HG03520 (cell line): ENCODE measurements at regions not wholly inside any gene's neighbourhood (a gene's known extent, or its start where the extent isn't known, plus 50 kb on each side); places are given as distances from the start of the nearest gene placed in this dataset.
"Not testable (repeated sequence)": the region's sequence is repeated elsewhere in the genome, so short reads cannot be mapped to it uniquely, and the experiment has no call there.

Source experiments
- ATAC-seq: cut with Tn5 transposase; IDR thresholded peaks from one replicate; pipeline ENCODE4 v1.9.1; 2021; ENCODE audit warnings: mild to moderate bottlenecking, moderate library complexity; ENCODE audit not compliant: unreplicated experiment

DNA sequence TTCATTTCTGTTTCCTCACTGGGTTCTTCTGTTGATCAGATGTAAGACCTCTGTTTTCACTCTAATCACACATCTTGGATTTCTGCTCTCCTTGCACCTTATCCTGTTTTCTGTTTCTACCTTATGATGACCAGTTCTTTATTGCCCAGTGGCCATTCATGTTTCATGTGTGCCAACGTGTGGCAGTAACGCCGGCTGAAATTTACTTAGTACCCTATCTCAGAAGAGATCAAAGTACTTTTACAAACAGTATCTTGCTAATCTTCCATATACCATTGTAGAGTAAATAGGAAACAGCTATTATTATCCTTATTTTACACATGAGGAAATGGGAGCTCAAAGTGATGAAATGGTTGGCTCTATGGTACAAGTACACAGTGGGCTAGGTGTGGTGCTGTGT, 74.0 kb downstream of the GATA3 start:
- no peak for ATAC-seq

DNA sequence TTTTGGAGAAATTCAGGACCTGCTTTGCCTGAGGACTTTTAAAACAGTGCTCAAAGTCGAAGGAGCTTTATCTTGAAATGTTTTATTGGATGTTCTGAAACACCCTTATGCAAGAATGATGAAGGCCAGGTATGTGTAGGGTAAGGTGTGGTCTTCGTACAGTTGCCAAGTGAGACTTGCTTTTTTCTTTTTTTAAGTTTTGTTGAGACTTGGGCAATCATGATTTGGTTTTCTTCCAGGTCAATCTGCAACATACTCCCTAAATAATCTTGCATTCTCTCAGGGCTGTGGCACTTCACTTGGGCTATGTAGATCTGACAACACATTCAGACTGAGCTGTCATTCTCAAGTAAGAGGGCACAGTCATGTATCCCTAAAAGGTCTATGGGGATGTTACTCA, 75.0 kb downstream of the GATA3 start:
- no peak for ATAC-seq

DNA sequence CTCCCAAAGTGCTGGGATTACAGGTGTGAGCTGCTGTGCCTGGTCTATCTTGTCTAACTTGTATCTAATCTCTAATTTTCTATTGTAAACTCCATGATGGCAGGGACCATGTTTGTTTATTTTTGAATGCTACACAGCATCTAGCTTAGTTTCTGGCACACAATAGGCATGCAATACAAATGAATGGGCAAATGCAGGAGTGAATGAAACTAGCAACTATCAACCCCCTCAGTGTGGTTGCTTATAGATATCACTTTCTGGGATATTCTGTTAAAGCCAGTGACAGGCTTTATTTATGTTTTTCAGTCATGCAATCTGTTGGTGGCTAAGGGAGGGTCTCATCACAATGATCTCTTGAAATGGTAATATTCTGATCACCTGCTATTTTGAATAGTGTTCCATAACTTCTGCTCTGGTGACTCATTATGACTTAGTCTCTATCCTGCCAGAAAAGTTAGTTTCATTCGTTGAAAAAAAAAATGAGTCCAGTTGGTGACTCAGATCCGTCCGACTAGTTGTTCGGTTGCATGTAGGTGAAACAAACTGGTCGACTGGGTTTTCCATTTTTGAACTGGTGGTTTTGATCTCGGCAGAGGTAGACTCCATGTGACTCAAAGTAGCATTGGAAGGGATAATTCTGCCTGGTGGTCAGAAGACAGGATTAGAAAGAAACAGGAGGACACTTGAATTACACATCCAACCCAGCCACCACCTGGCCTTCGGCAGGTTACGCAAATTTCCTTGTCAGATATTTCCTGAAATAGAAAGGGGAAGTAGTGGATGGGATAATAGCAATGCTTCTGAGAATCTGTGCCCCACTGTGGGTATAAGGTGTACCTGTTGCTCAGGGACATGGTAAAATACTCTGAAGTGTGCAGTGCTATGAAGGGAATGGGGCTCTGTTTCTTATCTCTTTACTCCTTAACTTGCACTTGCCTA, 76.8 kb downstream of the GATA3 start:
- peak; percentile 73 for ATAC-seq

DNA sequence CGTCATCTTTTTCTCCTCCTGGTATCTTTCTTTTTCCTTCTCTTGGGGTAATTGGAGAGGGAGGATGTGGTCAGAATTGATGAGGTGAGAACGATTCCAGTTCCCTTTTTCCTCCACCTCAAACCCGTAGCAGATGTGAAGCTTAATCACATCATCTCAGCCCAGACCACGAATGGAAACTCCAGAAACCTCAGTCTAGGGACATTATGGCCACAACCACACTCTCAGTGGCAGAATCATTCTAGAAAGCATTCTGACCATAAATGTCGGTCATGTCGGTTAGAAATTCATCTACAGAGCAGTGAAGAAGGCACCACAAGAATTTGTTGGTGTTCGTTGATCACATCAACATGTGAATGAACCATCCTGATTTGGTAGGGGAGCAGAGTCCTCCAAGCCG, 78.7 kb downstream of the GATA3 start:
- peak; percentile 43 for ATAC-seq

DNA sequence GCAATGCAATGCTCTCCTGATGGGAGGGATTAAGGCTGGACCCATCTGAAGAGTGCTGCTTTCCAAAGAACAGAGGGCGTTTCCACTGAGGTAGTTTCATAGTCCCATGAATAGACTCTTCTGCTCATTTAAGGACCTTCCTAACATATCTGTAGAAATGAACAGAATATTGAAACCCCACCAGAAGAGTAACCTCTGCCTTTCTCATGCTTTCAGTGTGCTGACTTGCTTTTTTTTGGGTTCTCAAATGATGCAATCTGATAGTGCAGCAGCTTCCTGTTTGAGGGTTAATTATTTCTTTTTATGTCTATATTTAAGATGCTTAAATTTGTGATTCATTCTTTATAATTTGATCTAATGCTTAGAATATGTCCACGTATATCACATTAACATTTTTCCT, 82.2 kb downstream of the GATA3 start:
- ATAC-seq: no peak

DNA sequence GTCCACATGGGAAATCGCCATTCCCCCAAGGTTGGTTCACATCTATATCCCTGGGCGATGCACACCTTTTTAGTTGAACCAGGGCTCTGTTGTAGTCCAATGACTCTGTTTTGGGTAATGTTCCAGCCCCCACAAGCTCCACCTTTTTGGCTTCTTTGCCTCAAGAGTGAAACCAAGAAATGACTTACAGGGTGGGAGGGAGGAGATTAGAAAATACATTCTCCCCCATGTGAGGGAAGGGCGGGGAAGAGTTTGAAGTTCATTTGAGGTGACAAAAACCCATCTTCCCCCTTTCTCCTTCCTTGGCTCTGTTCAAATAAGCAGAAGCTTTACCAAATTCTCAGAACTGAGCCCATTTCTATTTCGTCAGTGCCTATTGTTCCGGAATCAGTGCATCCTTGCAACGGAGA, 82.8 kb downstream of the GATA3 start:
- ATAC-seq: no peak

DNA sequence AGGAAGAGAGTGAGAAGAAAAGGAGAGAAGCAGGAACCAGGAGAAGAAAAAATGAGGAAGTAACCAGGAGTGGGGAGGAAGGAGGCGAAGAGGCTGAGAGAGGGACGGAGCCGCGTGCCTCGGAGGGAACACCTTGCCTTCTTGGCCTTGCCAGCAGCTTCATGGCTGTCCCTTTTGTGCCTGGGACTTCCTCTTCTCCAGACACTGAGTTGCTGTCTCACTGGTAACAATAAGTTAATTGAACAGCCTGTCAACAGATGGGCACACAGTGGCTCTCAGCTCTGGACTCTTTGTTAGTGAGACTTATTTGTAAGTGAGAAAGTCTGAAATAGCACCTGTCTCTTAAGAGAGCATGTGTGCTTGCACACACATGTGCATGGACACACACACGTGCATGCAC, 83.2 kb downstream of the GATA3 start:
- peak; percentile 38 for ATAC-seq

DNA sequence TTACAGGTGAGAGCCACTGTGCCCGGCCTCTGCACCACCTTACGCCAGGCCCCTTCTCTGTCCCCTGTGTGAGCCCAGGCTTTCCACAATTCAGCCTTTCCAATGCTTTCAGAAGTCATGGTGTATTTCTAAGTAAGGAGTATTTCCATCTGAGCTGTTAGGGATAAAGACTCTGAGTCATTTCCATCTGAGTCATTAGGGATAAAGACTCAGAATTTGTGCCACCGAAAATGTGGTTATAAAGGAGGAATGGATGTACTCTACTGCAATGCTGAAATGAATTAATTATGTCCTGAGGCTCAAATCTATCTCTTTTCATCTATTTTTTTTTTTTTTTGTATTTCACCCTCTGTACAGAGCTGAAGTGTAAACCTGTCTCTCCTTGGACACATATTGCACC, 84.0 kb downstream of the GATA3 start:
- no peak for ATAC-seq

DNA sequence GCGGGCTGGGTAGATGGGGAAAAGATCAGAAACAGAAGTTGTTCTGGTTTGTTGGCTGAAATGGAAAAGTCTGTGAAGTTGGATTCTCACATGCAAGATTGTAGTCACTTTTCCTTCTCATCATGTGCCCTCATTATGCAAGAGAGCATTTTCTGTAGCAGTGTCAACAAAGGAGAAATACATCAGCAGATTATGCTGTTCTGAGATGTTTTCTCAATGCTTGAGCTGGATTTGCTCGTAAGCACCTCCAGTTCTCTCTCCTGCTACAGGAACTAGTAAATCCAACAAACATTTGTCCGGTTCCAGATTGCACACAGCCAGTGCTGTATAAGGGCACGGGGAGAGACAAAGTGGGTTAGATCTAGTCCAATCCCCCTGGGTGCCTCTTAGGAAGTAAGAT, 90.0 kb downstream of the GATA3 start:
- ATAC-seq: no peak

DNA sequence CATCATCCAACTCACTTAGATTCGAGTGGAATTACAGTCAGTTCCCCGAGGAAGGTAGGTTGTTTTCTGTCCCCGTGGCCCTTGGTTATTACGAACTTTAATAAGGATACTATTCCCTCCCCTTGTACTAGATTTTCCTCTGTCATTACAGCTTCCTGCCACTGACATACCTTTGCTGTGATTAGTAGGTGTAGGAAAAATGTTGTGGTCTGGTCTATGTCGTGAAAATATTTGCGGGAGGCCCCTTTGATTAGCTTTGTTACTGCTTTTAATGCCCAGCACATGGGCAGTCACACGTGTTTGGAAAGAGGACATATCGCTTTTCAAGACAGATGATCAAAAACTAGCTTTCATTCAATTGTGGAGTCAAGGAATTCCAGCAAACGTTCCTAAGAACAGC, 92.2 kb downstream of the GATA3 start:
- ATAC-seq: no peak

DNA sequence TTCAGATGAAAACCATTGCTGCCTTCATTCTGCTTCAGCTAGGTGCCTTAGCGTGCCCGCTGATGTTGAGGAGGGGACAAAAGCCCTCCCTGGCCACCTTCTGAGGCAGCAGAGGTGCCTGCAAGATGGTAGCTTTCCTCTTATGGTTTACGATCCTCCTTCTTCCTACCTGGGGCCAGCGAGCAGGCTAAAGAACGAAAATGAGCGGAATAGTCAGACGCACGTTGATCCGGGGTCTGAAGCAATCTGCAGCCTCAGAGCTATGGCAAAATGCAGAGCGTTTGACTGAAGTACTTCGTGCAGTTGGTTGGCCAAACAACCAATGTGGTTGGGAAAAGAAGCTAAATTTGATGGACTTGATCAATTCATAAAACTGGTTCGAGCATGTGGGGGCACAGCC, 95.5 kb downstream of the GATA3 start:
- ATAC-seq: no peak

DNA sequence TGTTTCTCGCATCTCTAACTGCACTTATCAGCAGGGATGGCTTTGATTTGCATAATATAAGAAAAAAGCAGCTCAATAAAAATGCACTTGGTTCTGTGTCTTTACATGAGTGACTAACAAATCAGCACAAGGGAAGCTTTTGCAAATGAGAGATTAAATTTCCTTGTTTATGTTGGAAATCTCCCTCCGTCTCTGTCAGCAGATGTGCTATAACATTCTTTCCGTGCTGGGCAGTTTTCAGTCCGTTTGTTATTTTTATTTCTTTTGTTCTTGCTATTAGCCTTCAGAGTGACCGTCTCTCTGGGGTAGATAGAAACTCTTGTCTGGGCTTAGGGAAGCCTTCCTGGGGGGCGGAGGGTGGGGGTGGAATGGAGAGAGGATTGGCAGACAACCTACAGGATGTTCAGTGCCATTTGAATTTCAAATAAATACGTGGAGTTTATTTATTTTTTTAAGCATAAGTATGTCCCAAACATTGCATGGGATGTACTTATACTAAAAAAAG, 96.0 kb downstream of the GATA3 start:
- no peak for ATAC-seq

DNA sequence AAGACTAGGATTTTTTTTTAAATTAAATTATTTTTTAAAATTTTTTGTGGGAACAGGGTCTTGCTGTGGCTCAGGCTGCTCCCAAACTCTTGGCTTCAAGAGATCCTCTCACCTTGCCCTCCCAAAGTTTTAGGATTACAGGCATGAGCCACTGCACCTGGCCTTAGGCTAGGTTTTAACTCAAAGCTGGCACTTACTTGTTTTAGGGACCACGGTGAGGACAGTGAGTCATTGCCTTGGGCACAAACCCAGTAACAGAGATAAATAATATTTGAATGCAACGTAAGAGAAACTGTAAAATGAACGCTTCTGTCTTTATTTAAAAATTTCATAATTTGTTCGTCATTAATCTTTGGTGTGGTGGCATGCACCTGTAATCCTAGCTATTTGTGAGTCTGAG, 96.6 kb downstream of the GATA3 start:
- ATAC-seq: no peak

DNA sequence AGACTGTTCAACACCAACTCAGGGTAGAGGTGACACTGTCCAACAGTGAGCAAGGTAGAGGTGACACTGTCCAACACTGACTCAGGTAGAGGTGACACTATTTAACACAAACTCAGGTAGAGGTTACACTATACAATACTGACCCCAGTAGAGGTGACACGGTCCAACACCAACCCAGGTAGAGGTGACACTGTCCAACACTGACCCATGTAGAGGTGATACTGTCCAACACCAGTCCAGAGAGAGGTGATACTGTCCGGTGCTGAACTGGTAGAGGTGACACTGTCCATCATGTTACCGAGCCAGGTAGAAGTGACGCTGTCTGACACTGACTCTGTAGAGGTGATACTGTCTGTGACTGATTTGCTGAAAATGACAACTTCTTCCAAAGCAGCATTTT, 102.4 kb downstream of the GATA3 start:
- no peak for ATAC-seq

DNA sequence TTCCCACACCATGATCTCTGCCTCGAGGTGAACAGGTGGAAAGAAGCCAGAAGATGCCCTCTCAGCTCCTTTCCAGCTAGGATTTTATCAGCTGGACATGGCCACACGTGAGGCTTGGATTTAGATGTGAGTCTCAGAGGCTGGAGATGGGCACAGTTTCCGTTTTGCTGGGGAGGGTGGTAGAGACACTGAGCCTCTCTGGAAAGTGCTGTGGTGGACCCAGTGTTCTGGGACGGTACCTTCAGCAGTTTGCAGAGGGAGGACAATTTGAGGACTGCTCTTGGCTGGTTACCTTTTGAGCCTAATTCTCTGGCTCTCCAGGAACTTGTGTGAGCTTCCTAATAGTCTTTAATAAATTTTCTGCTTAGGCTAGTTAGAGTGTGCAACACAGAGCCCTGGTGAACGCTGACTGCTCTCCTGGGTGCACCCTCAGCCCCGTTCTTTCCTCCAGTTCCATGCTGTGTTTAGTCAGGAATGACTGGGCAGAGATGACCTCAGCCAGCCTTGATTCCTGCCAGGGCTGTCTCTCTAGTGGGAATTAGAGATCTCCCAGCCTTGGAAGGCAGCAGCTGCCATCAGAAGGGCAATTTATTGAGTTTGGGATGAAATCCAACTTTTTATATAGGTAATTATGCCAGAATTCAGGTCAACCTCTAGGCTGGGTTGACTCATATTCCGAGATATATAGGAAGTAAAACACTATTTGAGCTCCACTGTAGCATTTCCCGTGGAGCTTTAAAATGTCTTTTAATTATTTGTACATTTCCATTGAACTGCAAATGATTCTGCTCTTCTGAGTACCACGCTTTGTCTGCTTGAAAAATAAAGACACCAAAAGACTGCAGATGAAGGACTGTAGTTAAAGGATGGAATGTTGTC, 103.9 kb downstream of the GATA3 start:
- no peak for ATAC-seq

DNA sequence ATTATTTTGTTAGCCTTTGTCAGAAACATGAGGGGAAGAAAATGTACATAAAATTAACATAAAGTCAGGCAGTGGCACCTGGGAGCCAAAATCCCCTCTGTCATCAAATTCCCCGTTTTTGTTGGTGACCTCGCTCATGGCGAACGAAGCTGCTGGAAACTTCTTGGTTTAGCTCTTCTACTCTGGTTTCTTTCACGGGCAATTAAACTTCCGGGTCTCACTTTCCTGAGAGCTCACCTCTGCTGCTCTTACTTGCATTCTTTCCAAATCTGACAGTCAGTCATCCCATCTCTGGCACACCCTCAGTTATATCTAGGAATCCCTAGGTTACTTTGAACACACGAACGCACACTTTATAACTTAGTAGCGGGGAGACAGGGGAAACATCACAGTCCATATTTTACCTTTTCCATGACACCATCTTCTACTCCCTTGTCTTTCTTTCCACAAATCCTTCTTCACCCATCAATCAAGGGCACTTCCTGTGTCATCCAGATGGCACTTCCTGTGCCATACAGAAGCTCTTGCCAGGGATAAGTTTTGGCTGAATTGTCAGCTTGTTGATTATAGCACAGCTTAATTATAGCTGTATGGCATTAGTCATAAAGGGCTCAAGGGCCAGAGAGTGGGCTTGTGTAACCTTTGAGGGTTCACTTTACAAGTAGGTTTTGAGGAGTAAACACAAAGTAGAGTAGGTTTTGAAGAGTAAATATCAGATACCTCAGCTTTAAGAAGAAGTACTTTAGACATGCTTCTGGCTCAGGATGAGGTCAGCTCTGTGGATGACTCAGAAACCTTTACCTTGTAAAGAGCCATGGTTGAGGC, 105.1 kb downstream of the GATA3 start:
- no peak for ATAC-seq

DNA sequence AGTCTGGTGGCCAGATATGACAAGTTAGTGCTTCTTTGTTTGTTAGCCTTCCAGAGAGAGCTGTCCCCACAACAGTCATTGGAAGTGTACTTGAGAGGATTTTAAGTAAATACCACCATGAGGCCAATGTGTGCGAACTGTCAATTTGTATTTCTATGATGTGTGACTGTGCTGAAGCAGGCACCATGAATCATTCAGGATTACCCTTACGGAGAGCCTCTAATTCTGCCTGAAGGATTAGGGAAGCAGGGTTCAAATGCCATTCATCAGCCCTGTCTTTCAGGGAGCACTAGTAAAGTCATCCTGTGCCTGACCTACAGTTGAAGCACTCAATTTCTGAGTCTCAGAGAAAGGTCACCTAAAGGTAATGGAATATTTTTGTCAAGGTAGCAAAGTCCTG, 109.3 kb downstream of the GATA3 start:
- no peak for ATAC-seq

DNA sequence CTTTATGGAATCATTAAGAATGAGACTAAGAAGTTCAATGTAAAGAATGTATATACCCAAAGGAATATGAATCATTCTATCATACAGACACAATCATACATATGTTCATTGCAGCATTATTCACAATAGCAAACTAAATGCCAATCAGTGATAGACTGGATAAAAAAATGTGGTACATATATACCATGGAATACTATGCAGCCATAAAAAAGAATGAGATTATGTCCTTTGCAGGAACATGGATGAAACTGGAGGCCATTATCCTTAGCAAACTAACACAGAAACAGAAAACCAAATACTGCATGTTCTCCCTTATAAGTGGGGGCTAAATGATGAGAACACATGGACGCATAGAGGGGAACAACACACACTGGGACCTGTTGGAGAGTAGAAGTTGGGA, 110.2 kb downstream of the GATA3 start:
- not testable (repeated sequence) for ATAC-seq

DNA sequence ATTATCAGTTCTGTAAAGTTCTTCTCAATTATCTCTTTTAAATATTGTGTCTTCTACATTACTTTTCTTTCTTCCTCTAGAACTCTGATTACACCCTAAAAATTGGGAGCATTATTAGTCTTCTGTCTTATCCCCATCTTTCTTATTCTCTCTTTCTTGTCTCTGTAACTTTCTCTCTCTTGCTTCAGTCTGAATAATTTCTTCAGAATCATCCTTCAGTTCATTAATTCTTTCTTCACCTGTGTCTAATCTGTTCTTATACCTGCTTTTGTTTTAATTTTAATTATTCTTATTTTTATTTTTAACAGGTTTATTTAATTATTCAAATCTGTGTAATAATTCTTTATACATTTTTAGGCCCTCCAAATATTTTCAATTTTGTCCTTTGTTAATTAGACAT, 114.3 kb downstream of the GATA3 start:
- no peak for ATAC-seq

DNA sequence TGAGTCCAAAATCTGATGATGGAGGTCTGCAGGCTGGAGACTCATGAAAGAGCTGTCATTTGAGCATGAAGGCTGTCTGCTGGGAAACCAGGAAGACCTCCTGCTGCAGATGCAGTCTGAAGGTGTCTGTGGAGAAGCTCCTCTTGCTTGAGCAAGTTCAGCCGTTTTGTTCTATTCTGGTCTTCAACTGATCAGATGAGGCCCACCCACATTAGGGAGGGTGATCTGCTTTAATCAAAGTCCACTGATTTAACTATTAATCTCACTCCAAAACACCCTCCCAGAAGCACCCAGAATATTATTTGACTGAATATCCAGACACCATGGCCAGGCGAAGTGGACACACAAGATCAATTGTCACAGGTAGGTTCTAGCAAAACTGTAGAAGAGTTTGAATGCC, 116.5 kb downstream of the GATA3 start:
- no peak for ATAC-seq

DNA sequence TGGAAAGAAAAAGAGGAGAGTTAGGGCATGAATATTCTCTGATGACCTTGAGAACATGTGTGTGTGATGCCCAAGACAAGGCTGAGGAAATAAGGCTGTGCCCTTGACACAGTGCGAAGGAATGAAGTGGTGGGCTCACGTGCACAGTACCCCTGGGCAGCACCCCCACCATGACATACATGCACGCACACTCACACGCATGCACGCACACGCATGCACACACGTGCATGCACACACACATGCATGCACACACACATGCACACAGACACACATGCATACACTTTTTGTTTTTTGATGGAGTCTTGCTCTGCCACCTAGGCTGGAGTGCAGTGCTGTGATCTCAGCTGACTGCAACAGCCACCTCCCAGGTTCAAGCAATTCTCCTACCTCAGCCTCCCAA, 118.1 kb downstream of the GATA3 start:
- ATAC-seq: no peak
